IPS-18c (cell line): ENCODE measurements at regions not wholly inside any gene's neighbourhood (a gene's known extent, or its start where the extent isn't known, plus 50 kb on each side); places are given as distances from the start of the nearest gene placed in this dataset.

Experiments used
- H3K4me3 ChIP-seq: 2 replicates; pipeline ENCODE4 v1.7.0; 2013; ENCODE audit warnings: low read depth, mild to moderate bottlenecking, low read length, moderate library complexity; ENCODE audit not compliant: insufficient read depth
- H3K9me3 ChIP-seq: one replicate; pipeline ENCODE4 v1.6.1; 2013; ENCODE audit warnings: mild to moderate bottlenecking, low read length, moderate library complexity; ENCODE audit not compliant: control insufficient read depth, insufficient read depth

- H3K4me3 ChIP-seq, result no peak overlapping the region
- no peaks in the 10 kb centered on the region for H3K9me3 ChIP-seq
These were observed 213.7 kb upstream of the GALNT5 start for GRCh38 chr2:157043786-157044185.

GRCh38 chr2:157046396-157046795, 211.1 kb upstream of the GALNT5 start:
- H3K9me3 ChIP-seq, result no peaks in the 10 kb centered on the region

GRCh38 chr2:157052685-157053224, 204.8 kb upstream of the GALNT5 start:
- Histone ChIP-seq H3K9me3 (no peaks in the 10 kb centered on the region), H3K4me3 (no peak overlapping the region)

More at GRCh38 chr2:157046396-157046795, 211.1 kb upstream of the GALNT5 start:
- no peak overlapping the region for H3K4me3 ChIP-seq

GRCh38 chr2:157053876-157054275, 203.6 kb upstream of the GALNT5 start:
- Histone ChIP-seq H3K4me3 (no peak overlapping the region), H3K9me3 (no peaks in the 10 kb centered on the region)

GRCh38 chr2:157055660-157056199, 201.8 kb upstream of the GALNT5 start:
- H3K9me3 ChIP-seq, result no peaks in the 10 kb centered on the region
- no peak overlapping the region for H3K4me3 ChIP-seq

GRCh38 chr2:157056200-157056676, 201.3 kb upstream of the GALNT5 start:
- Histone ChIP-seq H3K4me3 (no peak overlapping the region), H3K9me3 (no peaks in the 10 kb centered on the region)

GRCh38 chr2:157058161-157058560, 199.3 kb upstream of the GALNT5 start:
- Histone ChIP-seq H3K9me3 (no peaks in the 10 kb centered on the region), H3K4me3 (no peak overlapping the region)

GRCh38 chr2:157059036-157059435, 198.5 kb upstream of the GALNT5 start:
- Histone ChIP-seq H3K4me3 (no peak overlapping the region), H3K9me3 (no peaks in the 10 kb centered on the region)

GRCh38 chr2:157061799-157062198, 195.7 kb upstream of the GALNT5 start:
- H3K9me3 ChIP-seq, result no peaks in the 10 kb centered on the region
- H3K4me3 ChIP-seq, result no peak overlapping the region

GRCh38 chr2:157067562-157067961, 189.9 kb upstream of the GALNT5 start:
- Histone ChIP-seq H3K4me3 (no peak overlapping the region), H3K9me3 (no peaks in the 10 kb centered on the region)

GRCh38 chr2:157068237-157068636, 189.3 kb upstream of the GALNT5 start:
- Histone ChIP-seq H3K9me3 (no peaks in the 10 kb centered on the region), H3K4me3 (no peak overlapping the region)

- no peaks in the 10 kb centered on the region for H3K9me3 ChIP-seq
- H3K4me3 ChIP-seq, result no peak overlapping the region
These were observed 181.6 kb upstream of the GALNT5 start for GRCh38 chr2:157075924-157076323.

GRCh38 chr2:157076526-157077161, 180.9 kb upstream of the GALNT5 start:
- Histone ChIP-seq H3K9me3 (no peaks in the 10 kb centered on the region), H3K4me3 (no peak overlapping the region)

- no peak overlapping the region for H3K4me3 ChIP-seq
- H3K9me3 ChIP-seq, result no peaks in the 10 kb centered on the region
These were observed 179.7 kb upstream of the GALNT5 start for GRCh38 chr2:157077753-157078350.

GRCh38 chr2:157082950-157083349, 174.6 kb upstream of the GALNT5 start:
- no peaks in the 10 kb centered on the region for H3K9me3 ChIP-seq

GRCh38 chr2:157085522-157085921, 172.0 kb upstream of the GALNT5 start:
- H3K4me3 ChIP-seq, result no peak overlapping the region

More at GRCh38 chr2:157082950-157083349, 174.6 kb upstream of the GALNT5 start:
- H3K4me3 ChIP-seq, result no peak overlapping the region

GRCh38 chr2:157087373-157088002, 170.0 kb upstream of the GALNT5 start:
- H3K4me3 ChIP-seq, result no peak overlapping the region
- no peaks in the 10 kb centered on the region for H3K9me3 ChIP-seq

More at GRCh38 chr2:157085522-157085921, 172.0 kb upstream of the GALNT5 start:
- no peaks in the 10 kb centered on the region for H3K9me3 ChIP-seq

- H3K9me3 ChIP-seq, result no peaks in the 10 kb centered on the region
- H3K4me3 ChIP-seq, result no peak overlapping the region
These were observed 163.8 kb upstream of the GALNT5 start for GRCh38 chr2:157093666-157094065.
